SK-N-SH (cell line): ENCODE measurements at regions not wholly inside any gene's neighbourhood (a gene's known extent, or its start where the extent isn't known, plus 50 kb on each side); places are given as distances from the start of the nearest gene placed in this dataset.

ENCODE experiments used
- CTCF ChIA-PET: fragments of 300-600, 350-600 bp; formaldehyde crosslinking; extraction: SDS; loops from one replicate; lab custom pipeline; 2021; lab: Yijun Ruan, JAX
- POLR2A ChIA-PET: fragments of 350-600 bp; sonication (Branson Sonifier 250); formaldehyde crosslinking; extraction: SDS; loops from one replicate; lab custom pipeline; 2020; ENCODE audit warnings: antibody characterized with exemption, inconsistent platforms; lab: Yijun Ruan, JAX
- DNase-seq: peaks from one replicate; pipeline ENCODE4 v3.0.0; 2012
- H2AFZ ChIP-seq: fragments of 200-600 bp; sonication (generic); 2 replicates; pipeline ENCODE4 v1.8.1; 2016; ENCODE audit warnings: antibody characterized with exemption, mild to moderate bottlenecking, low read depth
- H3F3A ChIP-seq: fragments of 200-600 bp; sonication (generic); replicated peaks from 2 replicates; pipeline ENCODE3; 2016; ENCODE audit warnings: antibody characterized with exemption, mild to moderate bottlenecking; ENCODE audit not compliant: insufficient read depth
- H3K27ac ChIP-seq, 2 experiments: fragments of 200-500 bp in 1 of 2; fragments of 200-600 bp in 1 of 2; sonication (Bioruptor generic) in 1 of 2; sonication (generic), shearing (Covaris generic) in 1 of 2; 2 replicates each; pipeline versions ENCODE4 v1.5.1 to v1.6.1; 2014 to 2016; ENCODE audit warnings: low read depth in 2 of 2, inconsistent platforms in 1 of 2, low read length in 1 of 2, mild to moderate bottlenecking in 1 of 2, mixed read lengths in 1 of 2
- H3K27me3 ChIP-seq: fragments of 200-600 bp; sonication (generic), shearing (Covaris generic); 2 replicates; pipeline ENCODE4 v1.6.1; 2016; ENCODE audit warnings: mixed run types; ENCODE audit not compliant: insufficient read depth
- H3K36me3 ChIP-seq, 2 experiments: fragments of 200-500 bp in 1 of 2; fragments of 200-600 bp in 1 of 2; sonication (Bioruptor generic) in 1 of 2; sonication (generic) in 1 of 2; replicated peaks in 1 of 2; 2 replicates each; pipeline versions ENCODE3 to v1.5.1; 2014 to 2016; ENCODE audit warnings: low read length in 1 of 2, mild to moderate bottlenecking in 1 of 2; ENCODE audit not compliant: insufficient read depth in 2 of 2, control insufficient read depth in 1 of 2
- H3K4me1 ChIP-seq, 2 experiments: fragments of 200-500 bp in 1 of 2; fragments of 200-600 bp in 1 of 2; sonication (Bioruptor generic) in 1 of 2; sonication (generic), shearing (Covaris generic) in 1 of 2; 2 replicates each; pipeline versions ENCODE4 v1.5.1 to v1.6.1; 2014 to 2016; ENCODE audit warnings: low read depth in 1 of 2, low read length in 1 of 2, mixed run types in 1 of 2; ENCODE audit not compliant: insufficient read depth in 2 of 2, control insufficient read depth in 1 of 2
- H3K4me2 ChIP-seq: fragments of 200-600 bp; sonication (generic), shearing (Covaris generic); 2 replicates; pipeline ENCODE4 v1.6.1; 2017; ENCODE audit warnings: mixed run types
- H3K4me3 ChIP-seq, 2 experiments: fragments of 200-500 bp in 1 of 2; fragments of 200-600 bp in 1 of 2; sonication (Bioruptor generic) in 1 of 2; sonication (generic), shearing (Covaris generic) in 1 of 2; 2 replicates each; pipeline versions ENCODE4 v1.5.1 to v1.8.1; 2014 to 2016; ENCODE audit warnings: low read depth in 2 of 2, inconsistent platforms in 1 of 2, low read length in 1 of 2, mild to moderate bottlenecking in 1 of 2, mixed read lengths in 1 of 2, moderate library complexity in 1 of 2
- H3K79me2 ChIP-seq: fragments of 200-600 bp; sonication (generic); 2 replicates; pipeline ENCODE4 v1.8.1; 2017; ENCODE audit warnings: mild to moderate bottlenecking; ENCODE audit not compliant: insufficient read depth
- H3K9ac ChIP-seq: fragments of 200-600 bp; sonication (generic); 2 replicates; pipeline ENCODE4 v1.6.1; 2017; ENCODE audit warnings: mixed run types
- H3K9me2 ChIP-seq: fragments of 200-600 bp; sonication (generic); 2 replicates; pipeline ENCODE4 v1.6.1; 2017; ENCODE audit warnings: mixed run types
- H3K9me3 ChIP-seq: fragments of 200-600 bp; sonication (generic); 2 replicates; pipeline ENCODE4 v1.6.1; 2017; ENCODE audit warnings: mixed run types, mild to moderate bottlenecking, moderate library complexity
- H4K20me1 ChIP-seq: fragments of 200-600 bp; sonication (generic); 2 replicates; pipeline ENCODE4 v1.6.1; 2017; ENCODE audit warnings: mild to moderate bottlenecking, mixed run types; ENCODE audit not compliant: insufficient read depth
- CHD2 ChIP-seq: fragments of 150-350 bp; IDR thresholded peaks from 2 replicates; pipeline ENCODE4 v1.6.1; 2018; ENCODE audit warnings: low read length; ENCODE audit not compliant: partially characterized antibody
- EP300 ChIP-seq, 2 experiments: IDR thresholded peaks; 2 replicates each; pipeline versions ENCODE4 v1.4.0 to v1.6.1; 2012; ENCODE audit warnings: borderline replicate concordance in 1 of 2, low read depth in 1 of 2, low read length in 1 of 2
- GABPA ChIP-seq: IDR thresholded peaks from 2 replicates; pipeline ENCODE4 v1.4.0; 2012; ENCODE audit warnings: low read depth, mild to moderate bottlenecking
- NRF1 ChIP-seq: IDR thresholded peaks from 2 replicates; pipeline ENCODE4 v1.6.1; 2012; ENCODE audit warnings: low read depth, mild to moderate bottlenecking, low read length
- RAD21 ChIP-seq: IDR thresholded peaks from 2 replicates; pipeline ENCODE4 v1.6.1; 2012; ENCODE audit warnings: mild to moderate bottlenecking, low read length
- TCF12 ChIP-seq: IDR thresholded peaks from 2 replicates; pipeline ENCODE4 v1.4.0; 2012
- WGBS: methylation state at CpG from one replicate; pipeline ENCODE4 v1.1.6; 2017; ENCODE audit warnings: low lambda C conversion rate; 5-methylcytosine and 5-hydroxymethylcytosine counted together
- TF ChIP-seq, protein P1 (sequence below): IDR thresholded peaks from 2 replicates; pipeline ENCODE4 v1.6.1; 2012; ENCODE audit warnings: mild to moderate bottlenecking, low read depth, low read length, moderate library complexity
- TF ChIP-seq, protein P2 (sequence below): IDR thresholded peaks from 2 replicates; pipeline ENCODE4 v1.4.0; 2012; ENCODE audit warnings: low read depth, borderline replicate concordance
- TF ChIP-seq, protein P3 (sequence below): fragments of 150-350 bp; IDR thresholded peaks from 2 replicates; pipeline ENCODE4 v1.6.1; 2017; ENCODE audit warnings: antibody characterized with exemption, low read length, low read depth, borderline replicate concordance

- DNase-seq: no peak
- H3K27ac ChIP-seq: no peak overlapping the region
- no peak overlapping the region for H2AFZ ChIP-seq
- H3K79me2 ChIP-seq: no peaks in the 10 kb centered on the region
- H3K9me2 ChIP-seq: no peaks in the 10 kb centered on the region; the same call in 1 of the 2 replicates
- TF ChIP-seq RAD21: no peak
- TF ChIP-seq TCF12: no peak
- no peak for TF ChIP-seq EP300 (IDR thresholded peaks at IDR 0.05; ENCODE audit: borderline replicate concordance in 1 of 2, low read depth in 1 of 2, low read length in 1 of 2)
- ChIA-PET POLR2A (no interaction called here), CTCF (no interaction called here)
- no peak overlapping the region for H3K4me3 ChIP-seq
- H3K9me3 ChIP-seq: no peaks in the 10 kb centered on the region
- peaks cover 0 to 9% of the 10 kb centered on the region in 2 experiments; a peak in 1 of 4 replicates for H3K4me1 ChIP-seq
- H3K36me3 ChIP-seq: no peaks in the 10 kb centered on the region
- no peak overlapping the region for H3K4me2 ChIP-seq
- WGBS: 73% methylated on average over 1 of the region's 1 CpG
- H4K20me1 ChIP-seq: no peaks in the 10 kb centered on the region
- no peaks in the 10 kb centered on the region for H3K27me3 ChIP-seq
- H3F3A ChIP-seq: peaks cover 17% of the 10 kb centered on the region
- H3K9ac ChIP-seq: no peak overlapping the region
Observed at GRCh38 chr3:98691897-98692296, 71.2 kb upstream of the ST3GAL6 start.

GRCh38 chr3:98692787-98693473 lies 70.2 kb upstream of the ST3GAL6 start:
- Histone ChIP-seq H3K27ac (no peak overlapping the region), H3K4me1 (peaks cover 0 to 9% of the 10 kb centered on the region in 2 experiments; a peak in 1 of 4 replicates), H3K9me3 (no peaks in the 10 kb centered on the region), H3K9ac (no peak overlapping the region), H3F3A (peaks cover 13% of the 10 kb centered on the region), H4K20me1 (no peaks in the 10 kb centered on the region), H3K79me2 (no peaks in the 10 kb centered on the region), H2AFZ (no peak overlapping the region), H3K27me3 (no peaks in the 10 kb centered on the region), H3K4me3 (no peak overlapping the region), H3K36me3 (no peaks in the 10 kb centered on the region), H3K4me2 (no peak overlapping the region), H3K9me2 (no peaks in the 10 kb centered on the region)
- ChIA-PET CTCF (interaction anchor here (1.4 kb wide), 1 partner anchor 90 kb away, joined by 4 read pairs; no protein-coding TSS in a partner anchor), POLR2A (no interaction called here)
- 92% methylated on average over 3 of the region's 4 CpGs for WGBS
- DNase-seq: no peak
- TF ChIP-seq, protein P1, sequence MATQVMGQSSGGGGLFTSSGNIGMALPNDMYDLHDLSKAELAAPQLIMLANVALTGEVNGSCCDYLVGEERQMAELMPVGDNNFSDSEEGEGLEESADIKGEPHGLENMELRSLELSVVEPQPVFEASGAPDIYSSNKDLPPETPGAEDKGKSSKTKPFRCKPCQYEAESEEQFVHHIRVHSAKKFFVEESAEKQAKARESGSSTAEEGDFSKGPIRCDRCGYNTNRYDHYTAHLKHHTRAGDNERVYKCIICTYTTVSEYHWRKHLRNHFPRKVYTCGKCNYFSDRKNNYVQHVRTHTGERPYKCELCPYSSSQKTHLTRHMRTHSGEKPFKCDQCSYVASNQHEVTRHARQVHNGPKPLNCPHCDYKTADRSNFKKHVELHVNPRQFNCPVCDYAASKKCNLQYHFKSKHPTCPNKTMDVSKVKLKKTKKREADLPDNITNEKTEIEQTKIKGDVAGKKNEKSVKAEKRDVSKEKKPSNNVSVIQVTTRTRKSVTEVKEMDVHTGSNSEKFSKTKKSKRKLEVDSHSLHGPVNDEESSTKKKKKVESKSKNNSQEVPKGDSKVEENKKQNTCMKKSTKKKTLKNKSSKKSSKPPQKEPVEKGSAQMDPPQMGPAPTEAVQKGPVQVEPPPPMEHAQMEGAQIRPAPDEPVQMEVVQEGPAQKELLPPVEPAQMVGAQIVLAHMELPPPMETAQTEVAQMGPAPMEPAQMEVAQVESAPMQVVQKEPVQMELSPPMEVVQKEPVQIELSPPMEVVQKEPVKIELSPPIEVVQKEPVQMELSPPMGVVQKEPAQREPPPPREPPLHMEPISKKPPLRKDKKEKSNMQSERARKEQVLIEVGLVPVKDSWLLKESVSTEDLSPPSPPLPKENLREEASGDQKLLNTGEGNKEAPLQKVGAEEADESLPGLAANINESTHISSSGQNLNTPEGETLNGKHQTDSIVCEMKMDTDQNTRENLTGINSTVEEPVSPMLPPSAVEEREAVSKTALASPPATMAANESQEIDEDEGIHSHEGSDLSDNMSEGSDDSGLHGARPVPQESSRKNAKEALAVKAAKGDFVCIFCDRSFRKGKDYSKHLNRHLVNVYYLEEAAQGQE: no peak
- TF ChIP-seq, protein P2, sequence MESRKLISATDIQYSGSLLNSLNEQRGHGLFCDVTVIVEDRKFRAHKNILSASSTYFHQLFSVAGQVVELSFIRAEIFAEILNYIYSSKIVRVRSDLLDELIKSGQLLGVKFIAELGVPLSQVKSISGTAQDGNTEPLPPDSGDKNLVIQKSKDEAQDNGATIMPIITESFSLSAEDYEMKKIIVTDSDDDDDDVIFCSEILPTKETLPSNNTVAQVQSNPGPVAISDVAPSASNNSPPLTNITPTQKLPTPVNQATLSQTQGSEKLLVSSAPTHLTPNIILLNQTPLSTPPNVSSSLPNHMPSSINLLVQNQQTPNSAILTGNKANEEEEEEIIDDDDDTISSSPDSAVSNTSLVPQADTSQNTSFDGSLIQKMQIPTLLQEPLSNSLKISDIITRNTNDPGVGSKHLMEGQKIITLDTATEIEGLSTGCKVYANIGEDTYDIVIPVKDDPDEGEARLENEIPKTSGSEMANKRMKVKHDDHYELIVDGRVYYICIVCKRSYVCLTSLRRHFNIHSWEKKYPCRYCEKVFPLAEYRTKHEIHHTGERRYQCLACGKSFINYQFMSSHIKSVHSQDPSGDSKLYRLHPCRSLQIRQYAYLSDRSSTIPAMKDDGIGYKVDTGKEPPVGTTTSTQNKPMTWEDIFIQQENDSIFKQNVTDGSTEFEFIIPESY: no peak
- TF ChIP-seq CHD2 (no peak), GABPA (no peak), TCF12 (no peak), NRF1 (no peak)
- TF ChIP-seq, protein P3, sequence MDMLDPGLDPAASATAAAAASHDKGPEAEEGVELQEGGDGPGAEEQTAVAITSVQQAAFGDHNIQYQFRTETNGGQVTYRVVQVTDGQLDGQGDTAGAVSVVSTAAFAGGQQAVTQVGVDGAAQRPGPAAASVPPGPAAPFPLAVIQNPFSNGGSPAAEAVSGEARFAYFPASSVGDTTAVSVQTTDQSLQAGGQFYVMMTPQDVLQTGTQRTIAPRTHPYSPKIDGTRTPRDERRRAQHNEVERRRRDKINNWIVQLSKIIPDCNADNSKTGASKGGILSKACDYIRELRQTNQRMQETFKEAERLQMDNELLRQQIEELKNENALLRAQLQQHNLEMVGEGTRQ: no peak
